Liver (tissue), 8 donors: ENCODE measurements at regions not wholly inside any gene's neighbourhood (a gene's known extent, or its start where the extent isn't known, plus 50 kb on each side); places are given as distances from the start of the nearest gene placed in this dataset.

Experiments used
- DNase-seq: peaks from one replicate; pipeline ENCODE4 v3.0.0-alpha.2; 2017; ENCODE audit warnings: low spot score
- H3K27ac ChIP-seq, 2 donors: one replicate each; pipeline ENCODE4 v1.7.0; 2013; ENCODE audit warnings: inconsistent platforms in 2 of 2, low read length in 2 of 2, control low read depth in 1 of 2, low read depth in 1 of 2, mild to moderate bottlenecking in 1 of 2
- H3K27me3 ChIP-seq, 4 donors: one replicate each; pipeline versions ENCODE4 v1.6.1 to v1.7.0; 2013; ENCODE audit warnings: low read length in 3 of 4, inconsistent platforms in 1 of 4, mild to moderate bottlenecking in 1 of 4, moderate library complexity in 1 of 4; ENCODE audit not compliant: control insufficient read depth in 4 of 4, insufficient read depth in 4 of 4
- H3K36me3 ChIP-seq, 4 donors: one replicate each; pipeline versions ENCODE4 v1.6.1 to v1.7.0; 2013; ENCODE audit warnings: low read length in 3 of 4, mild to moderate bottlenecking in 3 of 4, low read depth in 1 of 4, moderate library complexity in 1 of 4; ENCODE audit not compliant: control insufficient read depth in 4 of 4, insufficient read depth in 3 of 4
- H3K4me1 ChIP-seq, 4 donors: one replicate each; pipeline versions ENCODE4 v1.6.1 to v1.7.0; 2013; ENCODE audit warnings: low read length in 3 of 4, mild to moderate bottlenecking in 3 of 4, moderate library complexity in 1 of 4; ENCODE audit not compliant: control insufficient read depth in 4 of 4, insufficient read depth in 4 of 4
- H3K4me3 ChIP-seq, 3 donors: one replicate each; pipeline versions ENCODE4 v1.6.1 to v1.7.0; 2013; ENCODE audit warnings: low read length in 3 of 3, control low read depth in 1 of 3, low read depth in 1 of 3, mild to moderate bottlenecking in 1 of 3
- H3K9ac ChIP-seq, 2 donors: one replicate each; pipeline ENCODE4 v1.7.0; 2013; ENCODE audit warnings: low read length in 2 of 2, mild to moderate bottlenecking in 2 of 2, moderate library complexity in 2 of 2, control low read depth in 1 of 2, low read depth in 1 of 2
- H3K9me3 ChIP-seq, 4 donors: one replicate each; pipeline versions ENCODE4 v1.6.1 to v1.7.0; 2013; ENCODE audit warnings: low read length in 3 of 4; ENCODE audit not compliant: control insufficient read depth in 4 of 4
- ATF3 ChIP-seq: IDR thresholded peaks from 2 replicates; pipeline ENCODE4 v1.6.1; 2016; ENCODE audit warnings: antibody characterized with exemption
- CTCF ChIP-seq: fragments of 150-350 bp; IDR thresholded peaks from 2 replicates; pipeline ENCODE4 v1.5.1; 2017; ENCODE audit warnings: improper control_type of control experiment, low read depth, low read length; ENCODE audit not compliant: missing input control
- EGR1 ChIP-seq, 2 donors: IDR thresholded peaks; 2 replicates each; pipeline ENCODE4 v1.6.1; 2016 to 2018; ENCODE audit warnings: antibody characterized with exemption in 2 of 2, low read depth in 2 of 2
- FOXA1 ChIP-seq: IDR thresholded peaks from 2 replicates; pipeline ENCODE4 v1.6.1; 2016; ENCODE audit warnings: antibody characterized with exemption
- FOXA2 ChIP-seq: IDR thresholded peaks from 2 replicates; pipeline ENCODE4 v1.6.1; 2016; ENCODE audit warnings: antibody characterized with exemption
- GABPA ChIP-seq, 2 donors: IDR thresholded peaks in 1 of 2; conservative IDR thresholded peaks in 1 of 2; 2 replicates each; pipeline ENCODE4 v1.6.1; 2016; ENCODE audit warnings: antibody characterized with exemption in 2 of 2, mild to moderate bottlenecking in 1 of 2, moderate library complexity in 1 of 2
- JUND ChIP-seq, 2 donors: IDR thresholded peaks; 2 replicates each; pipeline ENCODE4 v1.6.1; 2016; ENCODE audit warnings: antibody characterized with exemption in 2 of 2
- MAX ChIP-seq: IDR thresholded peaks from 2 replicates; pipeline ENCODE4 v1.6.1; 2016; ENCODE audit warnings: antibody characterized with exemption
- RAD21 ChIP-seq, 2 donors: IDR thresholded peaks; 2 replicates each; pipeline ENCODE4 v1.6.1; 2016; ENCODE audit warnings: antibody characterized with exemption in 2 of 2, mild to moderate bottlenecking in 2 of 2
- RXRA ChIP-seq, 2 donors: IDR thresholded peaks; 2 replicates each; pipeline ENCODE4 v1.6.1; 2017 to 2018; ENCODE audit warnings: antibody characterized with exemption in 2 of 2, mild to moderate bottlenecking in 1 of 2
- SP1 ChIP-seq: IDR thresholded peaks from 2 replicates; pipeline ENCODE4 v1.6.1; 2018; ENCODE audit warnings: antibody characterized with exemption, mild to moderate bottlenecking
- TAF1 ChIP-seq: conservative IDR thresholded peaks from 2 replicates; pipeline ENCODE4 v1.6.1; 2016; ENCODE audit warnings: antibody characterized with exemption, mild to moderate bottlenecking
- YY1 ChIP-seq: IDR thresholded peaks from 2 replicates; pipeline ENCODE4 v1.6.1; 2016; ENCODE audit warnings: antibody characterized with exemption, mild to moderate bottlenecking
- ZBTB33 ChIP-seq: IDR thresholded peaks from 2 replicates; pipeline ENCODE4 v1.6.1; 2016; ENCODE audit warnings: antibody characterized with exemption
- WGBS: extraction: QIAGEN DNeasy Blood & Tissue Kit; methylation state at CpG from one replicate; pipeline ENCODE4 v1.1.7; 2013; 5-methylcytosine and 5-hydroxymethylcytosine counted together
- donor health status: healthy.
- donor health status: healthy.
- donor health status: healthy.
- donor health status: healthy.
- donor health status: healthy.

- no peak for TF ChIP-seq YY1
- no peak for TF ChIP-seq ZBTB33
- TF ChIP-seq RAD21 (IDR thresholded peaks at IDR 0.05): no peak
- no peak overlapping the region for H3K9ac ChIP-seq
- 39% methylated on average over 2 of the region's 2 CpGs for WGBS
- no peaks in the 10 kb centered on the region for H3K9me3 ChIP-seq
- no peak overlapping the region for H3K27ac ChIP-seq
- no peaks in the 10 kb centered on the region for H3K27me3 ChIP-seq
- H3K4me1 ChIP-seq: no peaks in the 10 kb centered on the region
- no peak overlapping the region for H3K4me3 ChIP-seq
- H3K36me3 ChIP-seq: no peaks in the 10 kb centered on the region
- DNase-seq: no peak
Observed at GRCh38 chr1:98398649-98399048, 262.9 kb upstream of the SNX7 start.

GRCh38 chr1:98398092-98398491, 263.4 kb upstream of the SNX7 start:
- H3K9ac ChIP-seq: no peak overlapping the region
- H3K36me3 ChIP-seq: no peaks in the 10 kb centered on the region
- no peak overlapping the region for H3K4me3 ChIP-seq
- no peaks in the 10 kb centered on the region for H3K9me3 ChIP-seq
- DNase-seq: no peak
- H3K4me1 ChIP-seq: no peaks in the 10 kb centered on the region
- TF ChIP-seq FOXA2 (no peak), RAD21 (IDR thresholded peaks at IDR 0.05) (no peak), RXRA (IDR thresholded peaks at IDR 0.05) (no peak)
- no peaks in the 10 kb centered on the region for H3K27me3 ChIP-seq
- no peak overlapping the region for H3K27ac ChIP-seq

- H3K36me3 ChIP-seq: no peaks in the 10 kb centered on the region
- H3K4me3 ChIP-seq: no peak overlapping the region
- no peaks in the 10 kb centered on the region for H3K27me3 ChIP-seq
- TF ChIP-seq ZBTB33: no peak
- H3K4me1 ChIP-seq: peaks cover 0 to 1% (median 0%) of the 10 kb centered on the region in 4 donors
- no peak for DNase-seq
- H3K9me3 ChIP-seq: no peaks in the 10 kb centered on the region
- H3K27ac ChIP-seq: no peak overlapping the region
- H3K9ac ChIP-seq: no peak overlapping the region
- 93% methylated on average over 2 of the region's 2 CpGs for WGBS
Observed at GRCh38 chr1:98393719-98394118, 267.8 kb upstream of the SNX7 start.

- Histone ChIP-seq H3K4me3 (no peak overlapping the region), H3K9me3 (no peaks in the 10 kb centered on the region), H3K36me3 (no peaks in the 10 kb centered on the region), H3K4me1 (peaks cover 0 to 1% (median 0%) of the 10 kb centered on the region in 4 donors), H3K9ac (no peak overlapping the region), H3K27ac (no peak overlapping the region), H3K27me3 (no peaks in the 10 kb centered on the region)
- no peak for DNase-seq
- WGBS: 90% methylated on average over 1 of the region's 1 CpG
- TF ChIP-seq SP1: no peak
- no peak for TF ChIP-seq RXRA (IDR thresholded peaks at IDR 0.05)
- no peak for TF ChIP-seq TAF1
- TF ChIP-seq CTCF: no peak
- no peak for TF ChIP-seq FOXA1
- no peak for TF ChIP-seq MAX
- TF ChIP-seq JUND (IDR thresholded peaks at IDR 0.05): no peak
- no peak for TF ChIP-seq ATF3
- no peak for TF ChIP-seq EGR1 (IDR thresholded peaks at IDR 0.05; ENCODE audit: low read depth in 2 of 2)
- no peak for TF ChIP-seq YY1
- TF ChIP-seq GABPA (IDR thresholded peaks at IDR 0.05 in 1 of 2, conservative IDR thresholded peaks at IDR 0.05 in 1 of 2): no peak
Observed at GRCh38 chr1:98391175-98391574, 270.3 kb upstream of the SNX7 start.
